Gastrocnemius medialis (tissue), 4 donors: ENCODE measurements at regions not wholly inside any gene's neighbourhood (a gene's known extent, or its start where the extent isn't known, plus 50 kb on each side); places are given as distances from the start of the nearest gene placed in this dataset.

Experiments
- ATAC-seq, 2 donors: fragments of 150-250 bp; one replicate each; pipeline ENCODE4 v1.9.1; 2016
- DNase-seq, 2 donors: peaks; one replicate each; pipeline ENCODE4 v3.0.0-alpha.2; 2019
- H3K27ac ChIP-seq, 4 donors: fragments of 200-600 bp; sonication (generic); 1 replicate in 1 of 4; 2 replicates in 3 of 4; pipeline ENCODE4 v1.5.1; 2016 to 2018; ENCODE audit warnings: mild to moderate bottlenecking in 2 of 4, moderate library complexity in 1 of 4
- H3K27me3 ChIP-seq, 3 donors: fragments of 200-600 bp; sonication (generic) in 2 of 3; 1 replicate in 1 of 3; 2 replicates in 2 of 3; pipeline versions ENCODE4 v1.5.1 to v1.6.0; 2016 to 2019; ENCODE audit warnings: mild to moderate bottlenecking in 1 of 3, moderate library complexity in 1 of 3
- H3K36me3 ChIP-seq, 2 donors: fragments of 200-600 bp; sonication (generic) in 1 of 2; one replicate each; pipeline ENCODE4 v1.5.1; 2017 to 2018
- H3K4me1 ChIP-seq, 2 donors: fragments of 200-600 bp; sonication (generic) in 1 of 2; one replicate each; pipeline ENCODE4 v1.5.1; 2016 to 2017; ENCODE audit warnings: mild to moderate bottlenecking in 2 of 2
- H3K4me3 ChIP-seq, 4 donors: fragments of 200-600 bp; sonication (generic) in 3 of 4; 1 replicate in 1 of 4; 2 replicates in 3 of 4; pipeline ENCODE4 v1.5.1; 2016 to 2019; ENCODE audit warnings: mild to moderate bottlenecking in 2 of 4
- H3K9me3 ChIP-seq, 3 donors: fragments of 200-600 bp; sonication (generic) in 2 of 3; 1 replicate in 1 of 3; 2 replicates in 2 of 3; pipeline ENCODE4 v1.5.1; 2016 to 2019
- CTCF ChIP-seq, 5 experiments: fragments of 450-650 bp in 3 of 5; fragments of 200-600 bp in 2 of 5; sonication (generic) in 2 of 5; IDR thresholded peaks in 4 of 5; conservative IDR thresholded peaks in 1 of 5; 1 replicate in 4 of 5; 2 replicates in 1 of 5; pipeline ENCODE4 v1.5.1; 2016 to 2019; ENCODE audit warnings: antibody characterized with exemption in 5 of 5, mild to moderate bottlenecking in 3 of 5, moderate library complexity in 3 of 5
- POLR2A ChIP-seq, 2 donors: fragments of 450-650 bp; IDR thresholded peaks; one replicate each; pipeline ENCODE4 v1.6.1; 2017; ENCODE audit warnings: antibody characterized with exemption in 2 of 2, mild to moderate bottlenecking in 2 of 2, moderate library complexity in 2 of 2
- in situ Hi-C, 4 donors: fragments of 200-750 bp; cut with MboI; loops; one replicate each; pipeline versions ENCODE4 v1.15.0 to v1.8.0; 2017; ENCODE audit warnings: low sequenced_read_pairs in 4 of 4
- intact Hi-C: fragments of 100-400 bp; cut with DNase I; formaldehyde crosslinking; loops from one replicate; pipeline ENCODE4 v1.15.1; 2023; ENCODE audit warnings: low total_unique reads

DNA sequence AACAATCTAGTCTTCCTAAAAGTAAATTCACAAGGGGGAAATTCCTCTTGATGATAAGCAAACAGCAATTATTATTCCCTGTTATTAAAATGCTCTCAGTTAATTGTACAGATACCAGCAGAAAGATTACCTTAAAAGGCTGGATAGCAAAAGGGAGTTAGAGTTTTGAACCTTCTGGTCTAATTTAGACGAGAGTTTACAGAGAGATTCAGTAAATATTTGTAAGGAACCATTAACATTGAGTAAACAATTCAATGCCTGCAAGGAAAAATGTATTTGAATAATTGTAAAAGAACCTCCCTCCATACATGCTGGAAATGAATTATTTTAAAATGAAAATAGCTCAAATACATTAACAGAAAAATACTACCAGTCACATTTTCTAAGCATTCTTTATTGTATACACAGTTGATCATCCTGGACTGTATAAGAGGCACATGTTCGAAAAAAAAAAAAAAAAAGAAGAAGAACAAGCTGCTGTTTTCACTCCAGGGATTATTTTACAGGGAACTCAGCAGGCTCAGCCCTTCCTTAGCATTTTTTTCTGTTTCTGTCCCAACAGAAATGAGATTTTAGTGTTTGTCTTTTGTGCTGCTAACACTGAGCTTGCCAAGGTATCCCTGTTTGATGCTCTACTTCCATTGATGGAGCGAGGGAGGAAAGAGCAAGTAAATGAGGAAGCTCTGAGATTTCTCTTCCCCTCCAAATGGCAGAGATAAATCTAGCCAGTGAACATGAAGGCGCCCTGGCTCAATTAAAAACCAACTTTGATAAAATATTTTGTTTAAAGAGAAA, 141.1 kb downstream of the ENC1 start:
- ATAC-seq = no peak
- Histone ChIP-seq H3K9me3 (no peaks in the 10 kb centered on the region), H3K27me3 (no peaks in the 10 kb centered on the region), H3K4me3 (no peak overlapping the region), H3K27ac (no peak overlapping the region), H3K36me3 (no peaks in the 10 kb centered on the region), H3K4me1 (no peaks in the 10 kb centered on the region)
- intact Hi-C loops (no loop called here), in situ Hi-C loops (no loop called here)
- TF ChIP-seq POLR2A (IDR thresholded peaks at IDR 0.05) = no peak
- TF ChIP-seq CTCF (IDR thresholded peaks at IDR 0.05 in 4 of 5, conservative IDR thresholded peaks at IDR 0.05 in 1 of 5) = no peak
- no peak for DNase-seq

GRCh38 chr5:74497706-74498105, 142.8 kb downstream of the ENC1 start:
- ATAC-seq = no peak
- in situ Hi-C loops (no loop called here), intact Hi-C loops (no loop called here)
- no peak for DNase-seq
- Histone ChIP-seq H3K9me3 (no peaks in the 10 kb centered on the region), H3K4me1 (no peaks in the 10 kb centered on the region), H3K4me3 (no peak overlapping the region), H3K27ac (no peak overlapping the region), H3K27me3 (no peaks in the 10 kb centered on the region), H3K36me3 (no peaks in the 10 kb centered on the region)
- no peak for TF ChIP-seq POLR2A (IDR thresholded peaks at IDR 0.05)
- TF ChIP-seq CTCF (IDR thresholded peaks at IDR 0.05 in 4 of 5, conservative IDR thresholded peaks at IDR 0.05 in 1 of 5) = no peak

GRCh38 chr5:74493411-74493810, 147.1 kb downstream of the ENC1 start:
- DNase-seq = no peak
- intact Hi-C loops (no loop called here), in situ Hi-C loops (no loop called here)
- no peak for TF ChIP-seq CTCF (IDR thresholded peaks at IDR 0.05 in 4 of 5, conservative IDR thresholded peaks at IDR 0.05 in 1 of 5)
- no peak for ATAC-seq
- no peaks in the 10 kb centered on the region for H3K9me3 ChIP-seq
- H3K27ac ChIP-seq = no peak overlapping the region
- no peaks in the 10 kb centered on the region for H3K36me3 ChIP-seq
- no peaks in the 10 kb centered on the region for H3K27me3 ChIP-seq
- H3K4me1 ChIP-seq = no peaks in the 10 kb centered on the region
- H3K4me3 ChIP-seq = no peak overlapping the region

GRCh38 chr5:74492230-74492629, 148.3 kb downstream of the ENC1 start:
- in situ Hi-C loops (no loop called here), intact Hi-C loops (no loop called here)
- no peak overlapping the region for H3K27ac ChIP-seq
- DNase-seq (no peak), ATAC-seq (no peak)
- H3K4me3 ChIP-seq = no peak overlapping the region
- no peaks in the 10 kb centered on the region for H3K36me3 ChIP-seq
- no peaks in the 10 kb centered on the region for H3K27me3 ChIP-seq
- TF ChIP-seq POLR2A (IDR thresholded peaks at IDR 0.05) = no peak
- no peak for TF ChIP-seq CTCF (IDR thresholded peaks at IDR 0.05 in 4 of 5, conservative IDR thresholded peaks at IDR 0.05 in 1 of 5)
- no peaks in the 10 kb centered on the region for H3K4me1 ChIP-seq
- H3K9me3 ChIP-seq = no peaks in the 10 kb centered on the region

DNA sequence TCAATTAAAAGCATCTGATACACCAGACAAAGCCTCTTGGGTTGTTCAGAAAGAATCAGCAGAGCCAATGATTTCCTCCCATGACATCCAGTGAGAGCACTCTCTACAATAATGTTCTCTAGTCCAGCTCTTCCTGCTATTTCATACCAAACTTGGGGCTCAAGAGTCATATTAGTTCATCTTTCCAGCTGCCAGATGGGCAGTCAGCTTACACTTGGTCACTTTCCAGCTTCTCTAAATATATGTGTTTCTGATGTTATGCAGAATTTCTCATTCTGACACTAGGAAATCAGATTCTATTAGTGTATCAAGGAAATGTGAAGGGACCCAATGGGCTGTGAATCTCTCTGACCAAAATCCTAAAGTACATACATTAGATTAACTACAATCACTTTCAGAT, 148.9 kb downstream of the ENC1 start:
- H3K4me1 ChIP-seq = no peaks in the 10 kb centered on the region
- TF ChIP-seq CTCF (IDR thresholded peaks at IDR 0.05 in 4 of 5, conservative IDR thresholded peaks at IDR 0.05 in 1 of 5) = no peak
- TF ChIP-seq POLR2A (IDR thresholded peaks at IDR 0.05) = no peak
- ATAC-seq = no peak
- H3K9me3 ChIP-seq = no peaks in the 10 kb centered on the region
- H3K27me3 ChIP-seq = no peaks in the 10 kb centered on the region
- in situ Hi-C loops (no loop called here), intact Hi-C loops (no loop called here)
- DNase-seq = no peak
- H3K27ac ChIP-seq = no peak overlapping the region
- no peaks in the 10 kb centered on the region for H3K36me3 ChIP-seq
- no peak overlapping the region for H3K4me3 ChIP-seq
